KOPT-K1 (cell line): ENCODE measurements at regions not wholly inside any gene's neighbourhood (a gene's known extent, or its start where the extent isn't known, plus 50 kb on each side); places are given as distances from the start of the nearest gene placed in this dataset.
"Not testable (repeated sequence)": the region's sequence is repeated elsewhere in the genome, so short reads cannot be mapped to it uniquely, and the experiment has no call there.

Experiments used
- H3K27ac ChIP-seq: fragments of 200-600 bp; sonication (generic); 2 replicates; pipeline ENCODE4 v1.5.1; 2016; ENCODE audit warnings: antibody characterized with exemption, mild to moderate bottlenecking, low read depth, low read length; ENCODE audit not compliant: poor library complexity, severe bottlenecking
- H3K36me3 ChIP-seq: fragments of 200-600 bp; sonication (generic); 2 replicates; pipeline ENCODE4 v1.5.1; 2017; ENCODE audit warnings: antibody characterized with exemption, mild to moderate bottlenecking, low read length, moderate library complexity; ENCODE audit not compliant: insufficient read depth
- H3K9me3 ChIP-seq: fragments of 200-600 bp; sonication (generic); 2 replicates; pipeline ENCODE4 v1.5.1; 2017; ENCODE audit warnings: antibody characterized with exemption, low read length, mild to moderate bottlenecking; ENCODE audit not compliant: insufficient read depth, poor library complexity, severe bottlenecking

DNA sequence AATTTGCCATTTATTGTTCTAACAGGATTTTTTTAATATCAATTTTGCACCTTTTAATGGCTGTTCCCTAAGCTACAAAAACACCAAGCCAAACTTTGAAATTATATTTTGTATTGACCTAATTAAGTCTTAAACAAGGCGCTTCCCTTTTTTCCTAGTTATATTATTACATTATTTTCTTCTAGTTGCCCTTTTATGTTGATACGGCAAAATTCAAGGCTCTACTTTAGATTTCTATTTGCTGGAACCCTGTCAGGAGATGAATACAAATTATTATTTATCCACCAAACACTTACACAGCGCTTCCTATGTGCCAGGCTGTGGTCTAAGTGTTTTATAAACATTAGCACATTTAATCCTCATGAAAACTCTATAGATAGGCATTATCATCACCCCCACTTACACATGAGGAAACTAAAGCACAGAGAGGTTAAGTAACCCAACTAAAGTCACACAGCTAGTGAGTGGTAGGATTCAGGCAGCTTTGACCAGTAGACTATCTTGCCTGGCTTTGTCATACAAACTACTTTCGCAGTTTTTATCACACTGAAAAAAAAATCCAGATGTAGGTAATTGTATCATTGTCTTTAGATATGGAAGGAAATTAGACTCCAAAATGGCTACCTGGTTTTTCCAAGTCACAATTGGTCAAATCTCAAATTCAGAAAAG is 456.5 kb downstream of the STK39 start:
- Histone ChIP-seq H3K9me3 (no peaks in the 10 kb centered on the region), H3K27ac (no peak overlapping the region), H3K36me3 (no peaks in the 10 kb centered on the region)

DNA sequence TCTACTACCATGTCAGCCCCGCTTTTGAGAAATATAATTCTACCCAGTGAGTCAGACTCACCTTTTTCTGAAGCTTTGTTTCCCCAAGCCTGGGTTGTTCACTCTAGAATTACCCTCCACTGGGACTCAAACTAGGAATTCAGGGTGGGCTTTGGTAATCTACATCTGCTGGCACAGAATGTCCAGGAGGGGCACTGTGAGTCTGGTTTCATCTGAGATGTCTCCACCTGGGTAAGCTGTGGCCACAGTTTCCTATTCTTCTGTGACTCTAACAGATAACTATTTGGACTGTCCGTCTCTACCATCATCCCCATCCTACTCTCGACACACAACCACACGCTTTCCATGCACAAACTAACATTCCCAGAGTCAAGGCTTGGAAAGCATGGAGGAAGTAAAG is 457.2 kb downstream of the STK39 start:
- Histone ChIP-seq H3K36me3 (no peaks in the 10 kb centered on the region), H3K9me3 (no peaks in the 10 kb centered on the region), H3K27ac (no peak overlapping the region)

DNA sequence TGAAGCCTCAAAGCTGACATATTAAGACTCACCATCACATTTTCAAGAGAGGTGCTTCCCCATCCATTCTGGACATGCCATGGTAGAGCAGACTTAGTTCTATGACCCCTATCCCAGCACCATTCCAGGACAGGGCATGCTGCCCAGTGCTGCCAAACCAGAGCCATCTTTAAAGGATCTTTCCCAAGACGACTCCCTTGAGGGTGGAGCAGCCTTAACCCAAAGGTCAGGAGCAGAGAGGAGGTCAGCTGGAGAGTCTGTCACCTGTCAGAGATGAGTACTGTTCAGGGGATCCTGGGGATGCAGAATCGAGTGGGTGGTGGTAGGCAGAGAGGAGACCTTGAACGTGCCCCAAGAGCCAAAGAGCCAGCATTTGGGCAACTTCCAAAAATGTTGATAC is 459.8 kb downstream of the STK39 start:
- H3K36me3 ChIP-seq: no peaks in the 10 kb centered on the region
- no peak overlapping the region for H3K27ac ChIP-seq
- no peaks in the 10 kb centered on the region for H3K9me3 ChIP-seq

DNA sequence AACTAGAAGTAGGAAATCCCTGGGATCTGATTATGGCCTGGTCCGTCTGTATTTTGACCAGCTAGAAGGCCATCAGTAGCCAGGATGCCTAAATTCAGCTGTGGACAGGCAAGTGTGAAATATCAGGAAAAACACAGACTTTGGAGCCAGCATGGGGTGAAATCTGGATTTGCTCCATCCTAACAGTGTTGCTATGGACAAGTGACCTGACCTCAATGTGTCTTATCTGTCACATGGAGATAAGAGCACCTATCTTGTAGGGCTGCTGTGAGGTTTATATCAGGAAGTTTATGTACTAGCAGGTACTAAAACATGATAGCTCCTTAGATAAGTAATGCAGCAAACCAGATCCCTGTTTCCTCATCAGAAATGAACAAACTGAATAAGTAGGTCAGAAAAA is 460.4 kb downstream of the STK39 start:
- Histone ChIP-seq H3K36me3 (no peaks in the 10 kb centered on the region), H3K27ac (no peak overlapping the region), H3K9me3 (no peaks in the 10 kb centered on the region)

DNA sequence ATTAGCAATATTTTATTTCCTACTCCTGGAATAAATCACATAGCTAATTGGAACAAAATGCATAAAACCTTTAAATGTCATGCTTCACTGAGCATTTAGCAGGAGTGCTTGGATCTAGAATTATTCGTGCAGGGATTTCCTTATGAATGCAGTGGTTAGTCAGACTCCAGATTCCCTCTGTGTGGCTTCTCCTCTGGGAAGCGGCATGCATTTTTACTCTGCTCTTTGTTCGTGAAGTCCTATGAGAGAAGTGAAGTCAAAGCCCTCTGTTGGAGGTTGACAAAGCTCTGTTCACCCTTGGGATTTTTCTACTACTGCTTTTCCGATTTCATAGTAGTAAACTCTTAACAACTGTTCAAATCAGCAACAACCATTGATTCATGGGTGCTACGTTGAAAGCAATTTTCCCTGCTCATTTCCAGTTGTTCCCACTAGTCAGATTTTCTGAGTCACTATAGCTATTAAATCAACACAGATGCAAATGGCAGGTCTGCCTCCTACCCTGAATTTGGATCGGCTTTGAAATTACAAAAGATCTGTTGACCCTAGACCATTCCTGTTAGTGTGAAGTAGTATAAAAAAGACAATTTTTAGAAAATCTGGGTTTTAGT is 461.7 kb downstream of the STK39 start:
- no peak overlapping the region for H3K27ac ChIP-seq
- H3K36me3 ChIP-seq: no peaks in the 10 kb centered on the region
- no peaks in the 10 kb centered on the region for H3K9me3 ChIP-seq

DNA sequence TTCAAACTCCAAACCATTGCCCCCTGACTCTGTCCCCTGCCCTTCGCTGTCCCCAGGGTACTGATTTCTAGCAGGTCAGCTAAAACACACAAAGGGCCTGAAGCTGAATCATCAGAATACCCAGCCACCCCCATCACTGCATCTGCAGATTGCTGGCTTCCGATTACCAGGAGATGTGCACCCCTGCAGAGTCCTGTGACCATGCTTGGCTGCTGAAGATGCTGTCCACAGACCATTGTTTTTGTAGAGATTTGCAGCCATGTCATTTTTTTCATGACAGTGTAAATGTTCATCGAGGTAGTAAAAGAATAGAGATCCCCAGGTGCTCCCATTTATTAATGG is 463.3 kb downstream of the STK39 start:
- no peaks in the 10 kb centered on the region for H3K9me3 ChIP-seq
- H3K27ac ChIP-seq: no peak overlapping the region
- H3K36me3 ChIP-seq: no peaks in the 10 kb centered on the region

DNA sequence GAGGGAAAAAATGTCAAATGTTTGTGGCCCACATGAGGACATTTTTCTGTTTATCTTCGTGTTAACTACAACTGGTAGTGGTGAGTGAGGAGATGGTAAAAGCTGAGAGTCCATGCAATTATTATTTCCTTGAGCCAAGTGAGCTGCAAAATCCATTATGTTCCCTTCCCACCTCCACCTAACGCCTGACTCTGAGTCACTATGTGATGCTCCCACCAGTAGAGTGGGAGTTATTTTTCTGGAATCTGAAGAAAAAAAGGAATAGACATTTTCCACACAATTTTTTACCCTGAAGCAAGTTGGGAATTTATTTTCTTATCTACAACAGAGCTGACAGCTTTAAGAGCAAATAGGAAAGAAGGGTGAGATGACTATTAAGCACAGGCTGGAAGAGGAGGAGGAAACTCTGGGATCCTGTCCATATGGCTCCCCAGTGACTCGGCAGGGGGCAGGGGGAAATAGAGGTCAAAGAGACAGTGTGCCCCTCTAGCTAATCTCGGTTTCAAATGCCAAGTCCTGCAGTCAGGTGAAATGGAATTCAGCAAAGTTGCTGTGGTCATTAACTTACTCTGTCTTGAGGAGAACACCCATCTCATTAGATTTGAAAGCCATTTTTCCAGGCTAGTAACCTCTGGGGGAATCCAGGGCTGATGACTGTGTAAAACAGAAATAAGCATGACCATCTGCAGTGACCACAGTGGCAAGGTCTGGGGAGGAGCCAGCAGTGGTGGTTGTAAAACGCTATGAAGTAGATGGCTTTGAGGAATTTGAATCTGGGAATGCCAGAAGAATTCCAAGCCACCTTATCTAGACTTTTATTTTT is 463.9 kb downstream of the STK39 start:
- H3K36me3 ChIP-seq: no peaks in the 10 kb centered on the region
- H3K9me3 ChIP-seq: no peaks in the 10 kb centered on the region
- no peak overlapping the region for H3K27ac ChIP-seq

DNA sequence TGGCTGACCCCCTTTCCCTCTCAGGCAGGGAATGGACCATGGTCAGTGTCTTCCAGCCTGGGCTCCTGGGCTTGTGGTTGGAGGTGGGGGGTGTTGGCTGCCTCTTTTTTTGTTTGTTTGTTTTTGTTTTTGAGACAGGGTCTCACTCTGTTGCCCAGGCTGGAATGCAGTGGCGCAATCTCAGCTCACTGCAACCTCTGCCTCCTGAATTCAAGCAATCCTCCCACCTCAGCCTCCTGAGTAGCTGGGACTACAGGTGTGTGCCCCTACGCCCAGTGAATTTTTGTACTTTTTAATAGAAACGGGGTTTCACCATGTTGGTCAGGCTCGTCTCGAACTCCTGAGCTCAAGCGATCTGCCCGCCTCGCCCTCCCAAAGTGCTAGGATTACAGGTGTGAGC is 465.8 kb downstream of the STK39 start:
- H3K36me3 ChIP-seq, H3K27ac ChIP-seq, H3K9me3 ChIP-seq: not testable (repeated sequence)

DNA sequence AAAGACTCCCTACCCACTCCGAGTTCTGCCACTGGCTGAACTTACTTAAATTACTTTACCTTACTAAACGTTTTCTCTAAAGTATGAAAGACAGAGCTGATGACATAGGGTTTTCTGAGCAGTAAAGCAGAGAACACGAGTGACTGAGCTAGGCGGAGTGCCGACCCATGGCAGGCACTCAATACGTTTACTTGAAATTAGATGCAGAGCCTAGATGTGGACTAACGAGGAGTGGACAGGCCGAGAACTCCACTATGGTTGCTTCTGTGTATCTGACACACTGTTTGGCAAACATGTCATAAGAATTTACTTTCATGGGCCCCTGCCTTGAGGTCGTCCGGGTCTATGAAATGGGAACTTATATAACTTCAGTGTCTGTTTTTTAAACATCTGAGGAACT is 471.0 kb downstream of the STK39 start:
- H3K36me3 ChIP-seq: no peaks in the 10 kb centered on the region
- no peak overlapping the region for H3K27ac ChIP-seq
- no peaks in the 10 kb centered on the region for H3K9me3 ChIP-seq

DNA sequence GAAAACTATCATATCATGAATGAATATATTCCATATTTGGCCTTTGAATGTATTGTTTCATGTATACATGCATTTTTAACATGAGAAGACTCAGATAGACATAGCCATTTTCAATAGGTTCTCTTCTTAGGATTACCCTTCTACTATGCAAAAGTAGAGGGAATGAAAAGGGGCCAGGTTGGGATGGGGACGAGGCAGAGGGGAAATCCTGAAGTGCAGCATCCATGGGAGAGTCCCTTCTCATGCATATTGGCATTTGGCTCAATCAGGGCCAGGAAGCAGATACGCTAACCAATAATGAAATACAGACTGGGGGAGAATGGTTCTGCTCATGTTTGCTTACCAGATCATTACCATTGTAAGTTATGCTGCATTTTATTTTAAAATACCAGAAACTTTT is 475.8 kb downstream of the STK39 start:
- no peaks in the 10 kb centered on the region for H3K36me3 ChIP-seq
- no peak overlapping the region for H3K27ac ChIP-seq
- H3K9me3 ChIP-seq: no peaks in the 10 kb centered on the region

DNA sequence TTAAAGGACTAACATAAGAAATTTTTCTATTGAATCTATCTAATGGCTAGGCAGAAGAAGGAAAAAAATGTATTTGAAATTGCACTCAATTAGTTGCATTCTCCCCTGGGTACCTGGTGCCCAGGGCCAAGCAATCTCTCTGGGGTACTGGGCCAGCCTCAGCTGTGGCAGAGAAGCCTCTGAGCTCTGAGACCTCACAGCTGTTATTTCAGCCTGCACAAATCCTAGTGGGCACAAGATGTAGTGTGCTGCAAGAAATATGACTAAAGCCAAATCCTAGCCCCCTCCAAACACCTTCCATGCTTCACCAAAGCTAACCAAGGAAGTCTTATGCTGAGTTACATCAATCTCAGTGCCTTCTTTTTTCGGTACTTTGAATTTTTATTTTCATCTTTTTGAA is 478.4 kb downstream of the STK39 start:
- Histone ChIP-seq H3K36me3 (no peaks in the 10 kb centered on the region), H3K27ac (no peak overlapping the region), H3K9me3 (no peaks in the 10 kb centered on the region)

DNA sequence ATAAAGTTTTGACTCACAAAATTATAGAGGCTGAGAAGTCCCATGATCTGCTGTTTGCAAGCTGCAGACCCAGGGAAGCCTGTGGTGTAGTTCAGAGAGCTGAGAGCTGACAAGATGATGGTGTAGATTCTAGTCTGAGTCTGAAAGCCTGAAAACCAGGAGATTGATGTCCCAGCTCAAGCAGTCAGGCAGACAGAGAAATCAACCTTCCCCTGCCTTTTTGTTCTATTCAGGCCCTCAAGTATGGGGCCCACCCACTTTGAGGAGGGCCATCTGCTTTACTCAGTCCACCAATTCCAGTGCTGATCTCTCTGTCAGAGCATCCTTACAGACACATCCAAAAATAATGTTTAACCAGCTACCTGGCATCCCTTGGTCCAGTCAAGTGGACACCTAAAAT is 479.6 kb downstream of the STK39 start:
- no peaks in the 10 kb centered on the region for H3K9me3 ChIP-seq

DNA sequence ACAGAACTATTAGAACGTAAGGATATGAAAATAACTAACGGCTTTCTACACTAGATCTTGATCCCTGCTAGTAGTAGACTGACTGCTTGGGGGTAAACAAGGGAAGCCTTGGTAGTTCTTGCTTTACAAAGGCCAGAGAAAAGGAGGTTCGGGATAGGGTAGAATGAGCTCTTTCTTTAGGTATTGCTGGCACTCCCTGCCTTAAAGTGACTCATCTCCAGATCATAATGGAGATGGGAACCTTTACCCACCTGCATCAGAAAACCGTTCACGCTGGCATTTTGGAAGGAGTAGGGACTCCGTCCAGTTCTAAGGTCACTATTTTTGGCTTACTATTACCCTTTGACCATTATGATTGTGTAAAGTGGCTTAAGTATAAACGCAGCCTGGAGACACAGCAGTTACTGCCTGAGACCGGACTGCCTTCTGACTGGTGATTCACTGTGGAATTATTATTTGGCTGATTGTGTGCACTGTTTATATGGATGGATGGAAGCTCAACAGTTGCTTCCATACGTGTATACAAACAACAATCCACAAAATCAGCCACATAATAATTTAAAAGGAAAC is 482.5 kb downstream of the STK39 start:
- Histone ChIP-seq H3K9me3 (no peaks in the 10 kb centered on the region), H3K36me3 (no peaks in the 10 kb centered on the region), H3K27ac (no peak overlapping the region)

More for the DNA sequence above, 479.6 kb downstream of the STK39 start:
- no peaks in the 10 kb centered on the region for H3K36me3 ChIP-seq
- no peak overlapping the region for H3K27ac ChIP-seq

DNA sequence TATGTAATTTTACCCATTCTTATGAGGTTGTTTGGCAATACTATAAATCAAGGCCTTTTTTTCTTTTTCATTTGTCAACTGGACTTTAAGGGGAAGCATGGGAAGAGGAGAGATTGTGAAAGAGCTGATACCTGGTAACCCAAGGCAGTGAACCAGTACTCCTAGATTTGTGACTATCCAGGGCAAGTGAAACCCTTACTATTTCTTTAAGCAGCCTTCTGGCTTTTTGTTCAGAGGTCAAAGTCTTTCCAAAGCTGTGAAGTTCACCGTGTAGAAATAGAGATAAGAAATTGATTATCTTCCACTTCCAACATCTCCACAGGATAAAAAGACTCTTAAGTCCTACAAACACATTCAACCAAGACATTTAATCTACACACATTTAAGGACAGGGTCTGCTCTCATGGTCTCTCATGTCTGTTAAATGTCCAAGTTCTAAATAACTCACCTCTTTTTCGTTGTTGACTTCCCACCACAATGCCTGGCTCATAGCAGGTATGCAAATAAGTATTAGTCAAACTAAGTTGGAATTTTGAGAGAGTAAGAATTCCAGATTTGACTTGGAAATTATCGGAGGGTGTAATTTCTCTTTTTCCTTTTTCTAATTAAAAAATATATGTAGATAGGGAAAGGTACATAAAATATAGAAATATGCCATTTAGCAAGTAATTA is 485.8 kb downstream of the STK39 start:
- no peak overlapping the region for H3K27ac ChIP-seq
- H3K36me3 ChIP-seq: no peaks in the 10 kb centered on the region
- no peaks in the 10 kb centered on the region for H3K9me3 ChIP-seq

DNA sequence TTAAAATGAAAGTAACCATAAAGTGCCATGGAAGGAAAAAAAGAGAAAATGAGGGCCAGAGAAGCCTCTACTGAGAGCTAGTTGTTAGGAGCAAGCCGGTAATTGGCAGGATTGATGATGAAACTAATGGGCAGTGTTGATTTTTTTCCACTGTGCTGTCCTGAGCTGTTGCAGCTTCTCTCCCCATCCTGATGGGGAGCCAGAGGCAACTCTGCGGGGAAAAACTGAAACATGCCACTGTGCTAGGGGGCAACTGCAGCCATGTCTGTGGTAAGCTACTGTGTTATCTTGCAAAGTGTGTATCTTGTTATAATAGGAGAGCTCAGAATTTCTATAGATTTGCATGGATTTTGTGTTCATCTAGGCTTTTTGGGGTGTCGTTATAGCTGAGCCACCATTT is 487.9 kb downstream of the STK39 start:
- Histone ChIP-seq H3K27ac (no peak overlapping the region), H3K36me3 (no peaks in the 10 kb centered on the region), H3K9me3 (no peaks in the 10 kb centered on the region)
